ENCODE measurements at regions not wholly inside any gene's neighbourhood (a gene's known extent, or its start where the extent isn't known, plus 50 kb on each side); places are given as distances from the start of the nearest gene placed in this dataset.

- Histone ChIP-seq H3K9ac (ENCODE audit: low read depth, low read length) (no peak overlapping the region), H3K4me1 (ENCODE audit: insufficient read depth, low read length) (peaks cover 12% of the 10 kb centered on the region; the same call in 1 of the 2 replicates), H3K9me3 (ENCODE audit: control insufficient read depth, insufficient read depth, low read length) (no peaks in the 10 kb centered on the region), H3K36me3 (ENCODE audit: insufficient read depth, low read length) (no peaks in the 10 kb centered on the region)
Measured at GRCh38 chr3:65096110-65096745, 408.4 kb upstream of the ADAMTS9 start.

- H3K9me3 ChIP-seq (ENCODE audit: control insufficient read depth, insufficient read depth, low read length): no peaks in the 10 kb centered on the region
- H3K9ac ChIP-seq (ENCODE audit: low read depth, low read length): no peak overlapping the region
- H3K4me1 ChIP-seq (ENCODE audit: insufficient read depth, low read length): peaks cover 12% of the 10 kb centered on the region; the same call in 1 of the 2 replicates
- no peaks in the 10 kb centered on the region for H3K36me3 ChIP-seq (ENCODE audit: insufficient read depth, low read length)
Measured at GRCh38 chr3:65094723-65095122, 406.9 kb upstream of the ADAMTS9 start.

- Histone ChIP-seq H3K4me1 (ENCODE audit: insufficient read depth, low read length) (peaks cover 12% of the 10 kb centered on the region; the same call in 1 of the 2 replicates), H3K36me3 (ENCODE audit: insufficient read depth, low read length) (no peaks in the 10 kb centered on the region), H3K9ac (ENCODE audit: low read depth, low read length) (no peak overlapping the region), H3K9me3 (ENCODE audit: control insufficient read depth, insufficient read depth, low read length) (no peaks in the 10 kb centered on the region)
Measured at GRCh38 chr3:65093641-65094040, 405.8 kb upstream of the ADAMTS9 start.

- H3K9ac ChIP-seq (ENCODE audit: low read depth, low read length): no peak overlapping the region
- no peaks in the 10 kb centered on the region for H3K36me3 ChIP-seq (ENCODE audit: insufficient read depth, low read length)
- peaks cover 3% of the 10 kb centered on the region; the same call in 1 of the 2 replicates for H3K4me1 ChIP-seq (ENCODE audit: insufficient read depth, low read length)
- H3K9me3 ChIP-seq (ENCODE audit: control insufficient read depth, insufficient read depth, low read length): no peaks in the 10 kb centered on the region
Measured at GRCh38 chr3:65091565-65091964, 403.8 kb upstream of the ADAMTS9 start.

GRCh38 chr3:65083240-65083639, 395.4 kb upstream of the ADAMTS9 start:
- Histone ChIP-seq H3K36me3 (ENCODE audit: insufficient read depth, low read length) (no peaks in the 10 kb centered on the region), H3K9me3 (ENCODE audit: control insufficient read depth, insufficient read depth, low read length) (no peaks in the 10 kb centered on the region), H3K4me1 (ENCODE audit: insufficient read depth, low read length) (peaks cover 6% of the 10 kb centered on the region), H3K9ac (ENCODE audit: low read depth, low read length) (no peak overlapping the region)

GRCh38 chr3:65081536-65081935, 393.7 kb upstream of the ADAMTS9 start:
- H3K4me1 ChIP-seq (ENCODE audit: insufficient read depth, low read length): peaks cover 6% of the 10 kb centered on the region

GRCh38 chr3:65080432-65080831, 392.6 kb upstream of the ADAMTS9 start:
- Histone ChIP-seq H3K9me3 (ENCODE audit: control insufficient read depth, insufficient read depth, low read length) (no peaks in the 10 kb centered on the region), H3K4me1 (ENCODE audit: insufficient read depth, low read length) (peaks cover 6% of the 10 kb centered on the region), H3K9ac (ENCODE audit: low read depth, low read length) (no peak overlapping the region), H3K36me3 (ENCODE audit: insufficient read depth, low read length) (no peaks in the 10 kb centered on the region)

More at GRCh38 chr3:65081536-65081935, 393.7 kb upstream of the ADAMTS9 start:
- no peaks in the 10 kb centered on the region for H3K36me3 ChIP-seq (ENCODE audit: insufficient read depth, low read length)
- H3K9ac ChIP-seq (ENCODE audit: low read depth, low read length): no peak overlapping the region
- no peaks in the 10 kb centered on the region for H3K9me3 ChIP-seq (ENCODE audit: control insufficient read depth, insufficient read depth, low read length)

GRCh38 chr3:65079560-65079959, 391.8 kb upstream of the ADAMTS9 start:
- no peak overlapping the region for H3K9ac ChIP-seq (ENCODE audit: low read depth, low read length)
- no peaks in the 10 kb centered on the region for H3K9me3 ChIP-seq (ENCODE audit: control insufficient read depth, insufficient read depth, low read length)
- H3K4me1 ChIP-seq (ENCODE audit: insufficient read depth, low read length): peaks cover 6% of the 10 kb centered on the region
- H3K36me3 ChIP-seq (ENCODE audit: insufficient read depth, low read length): no peaks in the 10 kb centered on the region

GRCh38 chr3:65078748-65079147, 390.9 kb upstream of the ADAMTS9 start:
- Histone ChIP-seq H3K4me1 (ENCODE audit: insufficient read depth, low read length) (peaks cover 6% of the 10 kb centered on the region), H3K36me3 (ENCODE audit: insufficient read depth, low read length) (no peaks in the 10 kb centered on the region), H3K9me3 (ENCODE audit: control insufficient read depth, insufficient read depth, low read length) (no peaks in the 10 kb centered on the region), H3K9ac (ENCODE audit: low read depth, low read length) (no peak overlapping the region)

GRCh38 chr3:65077124-65077523, 389.3 kb upstream of the ADAMTS9 start:
- Histone ChIP-seq H3K4me1 (ENCODE audit: insufficient read depth, low read length) (peaks cover 6% of the 10 kb centered on the region), H3K36me3 (ENCODE audit: insufficient read depth, low read length) (no peaks in the 10 kb centered on the region), H3K9ac (ENCODE audit: low read depth, low read length) (no peak overlapping the region), H3K9me3 (ENCODE audit: control insufficient read depth, insufficient read depth, low read length) (no peaks in the 10 kb centered on the region)

GRCh38 chr3:65070968-65071367, 383.2 kb upstream of the ADAMTS9 start:
- H3K36me3 ChIP-seq (ENCODE audit: insufficient read depth, low read length): no peaks in the 10 kb centered on the region
- H3K9ac ChIP-seq (ENCODE audit: low read depth, low read length): no peak overlapping the region

GRCh38 chr3:65060904-65061303, 373.1 kb upstream of the ADAMTS9 start:
- Histone ChIP-seq H3K9me3 (ENCODE audit: control insufficient read depth, insufficient read depth, low read length) (no peaks in the 10 kb centered on the region), H3K4me1 (ENCODE audit: insufficient read depth, low read length) (no peaks in the 10 kb centered on the region), H3K36me3 (ENCODE audit: insufficient read depth, low read length) (no peaks in the 10 kb centered on the region), H3K9ac (ENCODE audit: low read depth, low read length) (no peak overlapping the region)

More at GRCh38 chr3:65070968-65071367, 383.2 kb upstream of the ADAMTS9 start:
- H3K4me1 ChIP-seq (ENCODE audit: insufficient read depth, low read length): no peaks in the 10 kb centered on the region
- no peaks in the 10 kb centered on the region for H3K9me3 ChIP-seq (ENCODE audit: control insufficient read depth, insufficient read depth, low read length)

- no peaks in the 10 kb centered on the region for H3K4me1 ChIP-seq (ENCODE audit: insufficient read depth, low read length)
- H3K36me3 ChIP-seq (ENCODE audit: insufficient read depth, low read length): no peaks in the 10 kb centered on the region; the same call in 1 of the 2 replicates
- no peaks in the 10 kb centered on the region; the same call in 1 of the 2 replicates for H3K9me3 ChIP-seq (ENCODE audit: control insufficient read depth, insufficient read depth, low read length)
- no peak overlapping the region for H3K9ac ChIP-seq (ENCODE audit: low read depth, low read length)
Measured at GRCh38 chr3:65052101-65052500, 364.3 kb upstream of the ADAMTS9 start.

- H3K9me3 ChIP-seq (ENCODE audit: control insufficient read depth, insufficient read depth, low read length): no peaks in the 10 kb centered on the region; the same call in 1 of the 2 replicates
- no peaks in the 10 kb centered on the region; the same call in 1 of the 2 replicates for H3K36me3 ChIP-seq (ENCODE audit: insufficient read depth, low read length)
- H3K4me1 ChIP-seq (ENCODE audit: insufficient read depth, low read length): no peaks in the 10 kb centered on the region
- H3K9ac ChIP-seq (ENCODE audit: low read depth, low read length): no peak overlapping the region
Measured at GRCh38 chr3:65048151-65048550, 360.4 kb upstream of the ADAMTS9 start.

GRCh38 chr3:65045138-65045537, 357.3 kb upstream of the ADAMTS9 start:
- no peak overlapping the region for H3K9ac ChIP-seq (ENCODE audit: low read depth, low read length)
- H3K4me1 ChIP-seq (ENCODE audit: insufficient read depth, low read length): no peaks in the 10 kb centered on the region
- no peaks in the 10 kb centered on the region; the same call in 1 of the 2 replicates for H3K36me3 ChIP-seq (ENCODE audit: insufficient read depth, low read length)
- H3K9me3 ChIP-seq (ENCODE audit: control insufficient read depth, insufficient read depth, low read length): no peaks in the 10 kb centered on the region; the same call in 1 of the 2 replicates
